ENCODE measurements at regions not wholly inside any gene's neighbourhood (a gene's known extent, or its start where the extent isn't known, plus 50 kb on each side); places are given as distances from the start of the nearest gene placed in this dataset.
A peak's percentile ranks its signal among the peaks of the same experiment; 100 is the strongest.
"Not testable (repeated sequence)": the region's sequence is repeated elsewhere in the genome, so short reads cannot be mapped to it uniquely, and the experiment has no call there.

DNA sequence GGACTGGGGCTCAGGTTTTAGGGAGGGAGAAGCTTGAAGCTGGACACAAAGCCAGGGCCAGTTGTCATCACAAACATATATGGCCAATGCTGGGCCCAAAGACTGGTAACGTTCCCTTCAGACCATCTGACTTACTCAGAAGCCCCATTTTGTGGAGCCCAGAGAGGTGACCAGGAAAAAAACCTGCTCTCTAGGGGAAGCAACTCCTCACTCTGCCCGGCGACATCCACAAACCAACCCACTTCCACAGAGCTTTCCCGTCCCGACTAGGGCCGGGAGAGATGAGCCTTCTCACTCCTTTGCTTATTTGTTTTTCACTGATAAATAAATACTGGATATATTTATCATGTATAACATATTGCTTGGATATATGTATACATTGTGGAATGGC, 180.9 kb upstream of the RTL1 start:
- DNase-seq (ENCODE audit: low spot score) (no peak), ATAC-seq (no peak)

DNA sequence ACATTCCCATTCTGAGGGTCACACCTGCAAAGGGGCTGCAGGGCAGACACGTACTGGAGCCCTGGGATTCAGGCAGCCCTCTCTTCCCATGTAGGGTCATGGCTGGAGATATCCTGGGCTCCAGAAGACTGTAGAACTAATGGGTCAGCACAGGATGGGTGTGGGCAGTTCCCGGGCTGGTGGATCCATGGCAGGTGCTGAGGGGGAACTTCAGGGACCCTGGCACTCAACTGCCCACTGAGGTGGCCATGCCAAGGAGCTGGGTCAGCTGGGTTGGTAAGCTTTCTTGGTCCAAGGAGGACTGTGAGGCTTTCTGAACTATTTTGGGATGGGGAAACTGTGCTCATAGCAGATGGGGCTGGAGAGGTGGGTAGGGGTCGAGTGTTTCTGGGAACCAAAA, 183.4 kb upstream of the RTL1 start:
- intact Hi-C loops (cut with DNase I), result no loop called here
- DNase-seq (ENCODE audit: low spot score) (no peak), ATAC-seq (no peak)

More for the DNA sequence above, 180.9 kb upstream of the RTL1 start:
- intact Hi-C loops (cut with DNase I), result no loop called here

DNA sequence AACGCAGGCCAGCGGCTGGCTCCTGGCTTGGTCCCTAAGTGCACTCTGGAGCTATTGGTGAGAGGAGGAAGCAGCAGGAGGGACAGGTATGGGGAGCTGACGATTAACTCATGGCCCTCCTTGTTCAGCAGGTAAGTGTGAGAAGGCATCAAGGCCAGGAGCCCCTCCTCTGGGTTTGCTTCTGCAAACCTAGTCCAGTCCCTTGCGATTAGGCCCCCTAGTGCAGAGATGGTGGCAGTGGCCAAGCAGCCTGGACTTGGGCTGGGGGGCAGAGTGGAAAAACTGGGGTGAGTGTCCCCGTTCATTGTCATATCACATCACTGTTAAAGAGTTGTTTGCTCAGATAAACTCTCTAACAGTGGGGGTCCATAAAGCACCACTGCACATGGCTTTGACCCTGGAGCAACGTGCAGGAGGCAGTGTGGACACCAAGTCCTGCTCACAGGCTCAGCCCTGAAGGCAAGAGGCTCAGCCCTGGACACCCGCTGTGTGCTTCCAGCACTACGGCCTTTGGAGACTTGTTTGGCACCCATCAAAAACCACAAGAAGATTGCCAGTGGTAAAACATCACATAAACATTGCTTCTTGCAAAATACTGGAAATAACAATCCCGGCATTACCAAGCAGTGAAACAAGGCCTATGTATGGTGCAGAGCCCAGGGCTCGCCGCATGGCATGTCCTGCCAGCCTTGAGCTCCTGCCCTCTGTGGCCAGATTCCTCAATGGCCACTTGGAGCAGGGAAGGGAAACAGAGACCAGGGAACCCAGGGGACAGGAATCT, 184.3 kb upstream of the RTL1 start:
- ATAC-seq (peak; percentile 94), DNase-seq (ENCODE audit: low spot score) (peak; percentile 53)
- intact Hi-C loops (cut with DNase I), result no loop called here

- intact Hi-C loops (cut with DNase I), result no loop called here
- ATAC-seq (peak; percentile 66), DNase-seq (ENCODE audit: low spot score) (peak; percentile 54)
These were observed 184.8 kb upstream of the RTL1 start for GRCh38 chr14:101088395-101088667.

- DNase-seq (ENCODE audit: low spot score) (no peak), ATAC-seq (no peak)
- intact Hi-C loops (cut with DNase I), result no loop called here
These were observed 185.2 kb upstream of the RTL1 start for GRCh38 chr14:101088714-101089113.

DNA sequence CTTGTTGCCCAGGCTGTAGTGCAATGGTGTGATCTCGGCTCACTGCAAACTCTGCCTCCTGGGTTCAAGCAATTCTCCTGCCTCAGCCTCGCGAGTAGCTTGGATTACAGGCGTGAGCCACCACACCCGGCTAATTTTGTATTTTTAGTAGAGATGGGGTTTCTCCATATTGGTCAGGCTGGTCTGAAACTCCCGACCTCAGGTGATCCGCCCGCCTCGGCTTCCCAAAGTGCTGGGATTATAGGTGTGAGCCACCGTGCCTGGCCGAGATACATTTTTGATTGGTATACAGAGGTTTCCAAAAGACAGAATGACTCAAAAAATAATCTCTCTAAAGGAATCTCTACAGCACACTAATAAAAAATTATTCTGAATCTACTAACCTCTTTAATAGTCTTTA, 187.0 kb upstream of the RTL1 start:
- DNase-seq (ENCODE audit: low spot score); ATAC-seq; intact Hi-C loops (cut with DNase I): not testable (repeated sequence)

- intact Hi-C loops (cut with DNase I), result no loop called here
- DNase-seq (ENCODE audit: low spot score) (no peak), ATAC-seq (no peak)
These were observed 187.5 kb upstream of the RTL1 start for GRCh38 chr14:101090976-101091375.

- ATAC-seq; DNase-seq (ENCODE audit: low spot score); intact Hi-C loops (cut with DNase I): not testable (repeated sequence)
These were observed 191.4 kb upstream of the RTL1 start for GRCh38 chr14:101094916-101095315.

DNA sequence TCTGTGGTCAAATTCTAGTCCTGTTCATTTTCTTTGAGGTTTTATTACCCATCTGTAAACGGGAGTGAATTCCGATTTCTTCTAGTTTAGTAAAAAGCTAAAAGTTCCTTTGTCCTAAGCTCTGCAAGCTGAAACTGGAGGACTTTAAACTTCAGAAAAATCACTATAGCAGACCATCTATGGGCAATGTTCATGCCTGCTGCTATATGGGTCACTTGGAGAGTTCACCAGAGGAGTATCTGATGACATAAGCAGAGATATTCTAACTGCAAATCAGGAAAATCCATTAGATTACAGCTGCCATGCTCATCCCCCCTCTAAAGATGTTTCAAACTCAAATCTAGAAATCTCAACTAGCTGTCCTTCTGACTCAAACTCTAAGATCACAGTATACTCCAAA, 193.0 kb upstream of the RTL1 start:
- ATAC-seq, result no peak
- intact Hi-C loops (cut with DNase I), result no loop called here
- no peak for DNase-seq (ENCODE audit: low spot score)

- ATAC-seq (no peak), DNase-seq (ENCODE audit: low spot score) (no peak)
- intact Hi-C loops (cut with DNase I), result no loop called here
These were observed 193.7 kb upstream of the RTL1 start for GRCh38 chr14:101097109-101097793.

GRCh38 chr14:101098177-101098576, 194.7 kb upstream of the RTL1 start:
- DNase-seq (ENCODE audit: low spot score), result no peak
- no peak for ATAC-seq
- intact Hi-C loops (cut with DNase I), result no loop called here

GRCh38 chr14:101098641-101099040, 195.1 kb upstream of the RTL1 start:
- intact Hi-C loops (cut with DNase I), result no loop called here
- no peak for DNase-seq (ENCODE audit: low spot score)
- no peak for ATAC-seq

GRCh38 chr14:101101456-101102056, 198.0 kb upstream of the RTL1 start:
- peak; percentile 42 for DNase-seq (ENCODE audit: low spot score)
- ATAC-seq, result no peak
- intact Hi-C loops (cut with DNase I), result no loop called here

DNA sequence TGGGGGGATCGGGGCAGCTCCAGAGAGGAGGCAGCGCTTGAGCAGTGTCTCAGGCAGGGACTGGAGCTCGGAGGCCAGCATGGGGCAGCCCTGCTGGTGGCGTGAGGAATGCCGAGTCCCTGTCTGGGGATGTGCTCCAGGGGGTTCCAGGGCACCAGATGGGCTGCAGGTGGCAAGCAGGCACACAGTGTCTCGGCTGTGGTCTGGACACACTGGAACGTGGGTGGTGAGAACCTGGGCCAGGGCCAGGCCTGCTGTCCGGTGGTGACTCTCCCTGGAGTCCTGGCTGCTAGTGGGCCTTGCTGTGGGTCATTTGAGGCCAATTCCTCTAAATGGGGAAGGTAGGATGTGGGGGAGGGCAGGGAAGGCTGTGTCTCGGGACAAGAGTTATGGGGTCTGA, 199.4 kb upstream of the RTL1 start:
- intact Hi-C loops (cut with DNase I), result no loop called here
- ATAC-seq (peak; percentile 39), DNase-seq (ENCODE audit: low spot score) (peak; percentile 45)

GRCh38 chr14:101103321-101103901, 199.9 kb upstream of the RTL1 start:
- ATAC-seq (peak; percentile 49), DNase-seq (ENCODE audit: low spot score) (peak; percentile 43)
- intact Hi-C loops (cut with DNase I), result no loop called here

DNA sequence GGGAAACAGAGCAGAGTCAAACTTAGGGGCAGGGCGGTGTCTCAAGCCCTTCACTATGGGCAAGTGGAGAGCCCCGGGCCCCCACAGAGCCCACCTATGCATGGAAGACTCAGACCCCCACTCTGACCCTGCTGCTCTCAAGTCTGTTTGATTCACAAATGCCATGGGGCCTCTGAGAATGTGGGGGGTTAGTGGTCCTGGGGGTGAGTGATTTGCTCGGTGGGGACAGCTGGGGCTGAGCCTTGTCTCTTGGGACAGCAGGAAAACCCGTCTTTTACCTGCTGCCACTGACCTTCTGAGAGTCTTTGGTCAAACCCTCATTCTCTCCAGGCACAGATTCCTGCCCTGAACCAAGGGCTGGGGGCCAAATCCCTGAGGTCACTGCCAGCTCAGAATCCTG, 201.0 kb upstream of the RTL1 start:
- no peak for ATAC-seq
- peak; percentile 30 for DNase-seq (ENCODE audit: low spot score)
- intact Hi-C loops (cut with DNase I), result no loop called here

GRCh38 chr14:101105045-101105444, 201.5 kb upstream of the RTL1 start:
- DNase-seq (ENCODE audit: low spot score) (no peak), ATAC-seq (no peak)
- intact Hi-C loops (cut with DNase I), result no loop called here

DNA sequence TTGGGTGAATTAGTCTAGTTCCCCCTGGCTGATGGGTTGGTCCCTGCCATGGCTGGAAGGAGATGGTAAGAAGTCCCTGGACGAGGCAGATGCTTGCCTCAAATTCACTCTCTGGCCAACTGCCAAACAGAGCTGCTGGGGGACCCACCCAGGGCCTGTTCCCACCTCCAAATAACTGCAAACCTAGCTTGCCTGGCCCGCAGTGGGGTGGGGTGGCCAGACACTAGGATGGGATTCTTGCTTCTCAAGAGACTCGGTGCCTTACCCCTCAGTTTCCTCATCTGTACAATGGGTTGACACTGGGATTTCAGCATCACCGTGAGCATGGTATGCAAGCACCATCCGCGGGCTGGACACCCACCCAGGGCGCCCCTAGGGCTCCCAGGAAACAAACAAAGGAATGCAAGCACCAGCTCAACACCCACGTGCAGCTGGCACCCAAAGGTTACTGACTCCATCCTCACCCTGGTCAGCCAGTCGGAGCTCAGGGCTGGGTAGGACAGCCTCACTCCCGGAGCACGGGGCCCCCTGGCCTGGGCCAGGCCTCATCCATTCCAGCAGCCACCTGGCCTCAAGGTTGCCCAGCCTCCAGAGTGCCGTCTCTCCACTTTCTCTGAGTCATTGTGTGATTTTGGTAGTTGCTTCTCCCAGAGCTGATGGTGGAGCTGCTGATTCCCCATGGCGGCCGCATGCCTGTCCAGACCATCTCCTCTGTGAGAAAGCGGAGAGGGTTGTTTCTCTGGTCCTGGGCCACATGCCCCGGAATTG, 205.2 kb upstream of the RTL1 start:
- intact Hi-C loops (cut with DNase I), result no loop called here
- DNase-seq (ENCODE audit: low spot score) (peak; percentile 42), ATAC-seq (no peak)

DNA sequence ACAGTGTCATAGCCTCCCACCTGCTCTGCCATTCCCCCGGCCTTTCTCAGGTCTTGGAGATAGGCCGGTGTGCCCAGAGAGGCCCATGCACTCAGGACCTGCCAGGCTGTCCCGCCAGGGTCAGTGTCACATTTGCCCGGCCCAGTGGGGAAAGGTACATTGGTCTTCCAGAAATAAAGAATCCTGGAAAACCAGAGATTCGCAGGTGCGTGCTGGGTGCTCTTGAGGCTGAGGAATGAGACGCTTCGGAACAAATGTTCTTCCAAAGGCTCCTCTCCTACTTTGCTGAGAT, 205.8 kb upstream of the RTL1 start:
- intact Hi-C loops (cut with DNase I), result no loop called here
- DNase-seq (ENCODE audit: low spot score) (peak; percentile 44), ATAC-seq (no peak)
